Activated effector memory CD4-positive, alpha-beta T cell treated with anti-CD3 and anti-CD28 coated beads, Interleukin-2, amount 50 U/mL, for 16 hours (primary cell): ENCODE measurements at regions not wholly inside any gene's neighbourhood (a gene's known extent, or its start where the extent isn't known, plus 50 kb on each side); places are given as distances from the start of the nearest gene placed in this dataset.
"Not testable (repeated sequence)": the region's sequence is repeated elsewhere in the genome, so short reads cannot be mapped to it uniquely, and the experiment has no call there.

Experiments used
- DNase-seq: peaks from one replicate; pipeline ENCODE4 v3.0.0-alpha.2; 2020

DNA sequence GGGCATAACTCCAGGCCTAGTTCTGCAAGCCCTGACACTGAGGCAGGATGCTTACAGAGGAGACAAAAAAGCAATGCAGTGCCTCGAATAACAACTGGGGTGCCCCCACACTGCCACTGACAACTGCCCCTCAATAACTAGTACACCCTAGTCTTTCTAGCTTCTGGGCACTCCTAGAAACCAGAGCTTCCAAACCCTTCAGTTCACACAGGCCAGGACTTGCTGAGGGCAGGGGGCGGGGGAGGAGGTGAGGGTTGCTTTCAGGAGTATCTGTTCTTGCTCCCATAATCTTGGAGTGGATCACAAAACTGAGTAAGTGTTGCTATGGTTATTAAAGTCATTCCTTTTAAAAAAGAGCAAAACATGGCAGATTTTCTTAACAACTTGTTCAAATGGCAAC is 333.1 kb downstream of the BCL2L11 start:
- not testable (repeated sequence) for DNase-seq

DNA sequence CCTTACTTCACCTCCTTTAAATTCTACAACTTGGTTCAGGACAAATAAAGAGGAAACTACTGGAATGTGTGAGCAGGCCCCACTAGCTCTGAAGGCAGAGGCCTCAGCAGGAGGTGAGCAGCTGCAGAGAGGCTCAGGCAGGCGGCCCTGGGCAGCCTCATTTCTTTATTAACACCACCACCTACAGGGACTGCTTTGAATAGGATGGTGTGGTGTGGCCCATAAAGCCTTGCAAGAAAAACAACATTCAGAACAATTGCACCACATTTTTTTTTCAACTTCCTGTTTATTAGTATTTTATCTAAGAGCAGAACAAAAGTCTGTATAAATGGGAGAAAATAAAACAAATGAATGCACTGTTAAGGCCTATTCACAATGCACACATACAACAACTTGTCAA is 333.7 kb downstream of the BCL2L11 start:
- DNase-seq, result peak; percentile 66

DNA sequence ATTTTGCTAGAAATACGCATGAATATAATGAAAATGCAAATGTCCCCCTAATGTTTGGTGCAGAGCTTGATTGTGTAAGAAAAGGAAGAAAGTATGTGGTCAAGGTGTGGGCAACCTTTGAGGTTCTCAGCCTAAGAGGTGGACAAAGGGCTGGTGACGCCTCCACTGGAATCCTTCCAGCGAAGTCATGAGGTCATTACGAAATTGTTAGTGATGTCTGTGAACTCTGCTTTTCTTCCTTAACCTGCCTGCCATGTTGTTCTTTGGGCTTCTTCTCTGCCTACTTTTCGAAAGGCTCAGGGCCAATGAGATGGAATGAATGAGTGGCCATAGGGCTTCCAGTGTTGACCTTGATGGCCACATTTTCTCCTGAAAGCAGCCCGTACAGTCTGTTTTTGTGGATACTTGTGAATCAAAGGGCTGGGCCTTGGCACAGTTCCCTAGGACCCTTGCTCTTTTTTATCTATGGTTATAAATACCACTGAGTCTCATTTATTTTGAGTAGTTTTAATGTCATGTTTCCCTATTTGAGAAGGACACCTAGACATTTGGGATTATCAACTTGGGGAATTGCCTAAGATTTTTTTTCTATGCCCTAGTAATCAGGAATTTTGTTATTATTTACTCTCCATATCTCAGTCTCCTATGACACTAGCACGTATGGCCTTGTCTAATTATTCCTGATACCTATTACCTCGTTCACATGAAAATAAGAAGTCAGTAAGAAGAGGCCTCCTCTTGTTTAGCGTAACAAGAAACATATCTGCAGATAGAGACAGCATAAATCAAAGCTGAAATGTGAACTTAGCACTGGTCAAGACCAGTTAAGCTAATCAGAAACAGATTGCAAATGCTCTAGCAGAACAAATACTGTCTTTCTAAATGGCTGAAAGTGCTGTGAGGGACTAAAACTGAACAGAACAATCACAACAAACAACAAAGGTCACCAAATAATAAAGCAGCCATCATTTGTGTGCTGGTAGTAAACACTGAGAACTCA is 334.6 kb downstream of the BCL2L11 start:
- DNase-seq, result not testable (repeated sequence)

DNA sequence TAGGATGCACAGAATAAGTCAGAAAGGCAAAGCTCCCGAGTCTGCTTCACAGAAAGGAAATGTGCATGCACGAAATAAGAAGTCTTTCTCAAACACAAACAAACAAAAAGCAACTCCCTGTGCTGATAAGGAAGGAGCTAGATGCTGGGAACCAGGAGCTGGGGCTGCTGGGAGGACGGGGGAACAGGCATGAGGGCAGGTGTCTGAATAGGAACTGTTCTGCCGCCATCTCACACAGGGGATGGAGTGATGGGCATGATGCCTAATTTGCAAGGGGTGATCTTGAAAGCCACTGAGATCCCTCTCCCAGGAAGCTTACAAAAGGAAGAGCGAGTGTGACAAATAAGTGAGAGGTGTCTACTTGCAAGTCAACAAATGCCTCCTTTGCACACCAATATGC is 336.5 kb downstream of the BCL2L11 start:
- not testable (repeated sequence) for DNase-seq

DNA sequence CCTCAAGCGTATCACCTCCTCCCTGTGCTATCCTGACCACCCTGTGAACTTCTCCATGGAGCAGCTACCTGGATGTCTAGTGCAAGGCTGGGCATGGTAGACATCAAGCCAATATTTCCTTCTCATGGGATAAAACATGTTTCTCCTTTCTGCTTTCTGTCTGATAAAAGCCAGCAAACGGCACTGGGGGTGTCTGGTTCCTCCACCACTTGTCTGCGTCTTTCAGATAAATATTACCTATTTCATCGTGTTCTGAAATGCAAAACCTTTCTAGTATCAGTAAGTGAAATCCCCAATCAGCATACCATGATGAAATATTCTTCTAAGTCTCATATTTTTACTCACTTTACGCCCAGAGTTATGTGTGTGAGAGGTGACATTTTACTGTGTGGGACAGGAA is 340.2 kb downstream of the BCL2L11 start:
- not testable (repeated sequence) for DNase-seq

DNA sequence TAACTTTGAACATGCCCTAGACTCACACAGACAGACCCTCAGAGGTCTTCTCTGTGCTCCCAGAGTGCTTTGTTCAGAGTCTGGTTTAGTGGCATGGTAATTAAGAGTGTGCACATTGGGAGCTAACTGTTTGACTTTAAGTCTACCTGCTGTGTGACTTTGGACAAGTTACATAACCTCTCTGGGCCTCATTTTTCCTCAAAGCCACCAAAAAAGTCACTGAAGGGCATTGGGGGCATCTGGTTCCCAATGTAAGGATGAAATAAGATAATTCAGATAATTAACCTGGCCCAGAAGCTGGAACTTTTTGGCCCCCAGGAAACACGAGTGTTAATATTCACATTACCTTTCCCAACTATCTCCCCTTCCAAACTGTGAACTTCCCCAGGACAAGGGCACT is 341.1 kb downstream of the BCL2L11 start:
- DNase-seq, result not testable (repeated sequence)

DNA sequence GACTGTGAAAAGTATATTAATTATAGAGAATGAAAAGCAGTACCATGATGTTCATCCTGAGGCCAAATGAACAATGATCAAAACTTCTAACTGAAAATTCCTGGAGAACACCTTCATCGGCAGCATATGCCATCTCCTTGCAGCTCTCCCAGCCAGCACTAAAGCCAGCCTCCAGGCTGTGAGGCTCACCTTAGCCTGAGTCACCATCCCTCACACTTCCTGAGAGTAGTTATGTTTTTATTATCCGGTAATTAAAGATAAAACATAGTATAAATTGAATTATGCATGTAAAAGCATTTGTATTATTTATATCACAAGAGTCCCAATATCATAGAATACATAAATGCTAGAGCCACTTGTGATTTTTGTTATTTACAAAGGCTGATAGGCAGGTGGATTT is 341.9 kb downstream of the BCL2L11 start:
- DNase-seq, result not testable (repeated sequence)

DNA sequence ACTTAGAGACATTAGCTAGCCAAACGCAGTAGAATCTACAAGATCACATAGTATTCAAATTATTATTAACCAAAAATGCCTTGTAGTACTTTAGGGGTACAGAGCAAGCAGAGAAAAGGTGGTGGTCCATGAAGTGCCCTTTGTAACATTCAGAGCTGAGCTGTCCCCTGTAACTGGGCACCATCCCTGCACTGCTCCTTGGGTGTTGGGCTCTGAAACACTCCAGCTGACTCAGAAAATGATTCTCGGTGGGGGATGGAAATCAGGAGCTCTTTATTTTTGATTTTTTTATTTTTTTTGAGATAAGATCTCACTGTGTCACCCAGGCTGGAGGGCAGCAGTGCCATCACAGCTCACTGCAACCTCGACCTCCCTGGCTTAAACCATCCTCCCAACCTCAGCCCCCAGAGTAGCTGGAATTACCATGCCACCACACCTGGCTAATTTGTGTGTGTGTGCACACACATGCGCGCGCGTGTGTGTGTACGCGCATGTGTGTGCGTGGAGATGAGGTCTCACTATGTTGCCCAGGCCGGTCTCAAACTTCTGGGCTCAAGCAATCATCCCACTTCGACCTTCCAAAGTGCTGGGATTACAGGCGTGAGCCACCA is 342.6 kb downstream of the BCL2L11 start:
- DNase-seq, result not testable (repeated sequence)

DNA sequence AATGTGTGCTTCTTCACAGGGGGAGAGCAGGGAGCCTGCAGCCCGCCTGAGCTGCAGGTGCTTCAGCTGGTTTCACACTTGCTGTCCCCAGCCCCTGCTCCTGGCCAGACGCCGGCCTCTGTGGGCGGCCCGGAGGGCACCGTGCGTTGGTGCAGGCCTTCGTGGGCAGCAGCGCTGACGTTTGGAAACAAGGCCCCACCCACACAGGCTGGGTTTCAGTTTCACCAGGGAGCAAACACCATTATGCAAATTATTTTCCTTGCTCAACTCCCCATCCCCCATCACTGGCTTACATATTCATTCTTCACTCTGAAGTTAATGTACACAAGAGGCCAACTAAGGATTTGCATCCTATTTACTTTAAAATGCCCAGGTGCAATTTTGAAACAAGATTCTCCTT is 343.2 kb downstream of the BCL2L11 start:
- DNase-seq, result not testable (repeated sequence)

DNA sequence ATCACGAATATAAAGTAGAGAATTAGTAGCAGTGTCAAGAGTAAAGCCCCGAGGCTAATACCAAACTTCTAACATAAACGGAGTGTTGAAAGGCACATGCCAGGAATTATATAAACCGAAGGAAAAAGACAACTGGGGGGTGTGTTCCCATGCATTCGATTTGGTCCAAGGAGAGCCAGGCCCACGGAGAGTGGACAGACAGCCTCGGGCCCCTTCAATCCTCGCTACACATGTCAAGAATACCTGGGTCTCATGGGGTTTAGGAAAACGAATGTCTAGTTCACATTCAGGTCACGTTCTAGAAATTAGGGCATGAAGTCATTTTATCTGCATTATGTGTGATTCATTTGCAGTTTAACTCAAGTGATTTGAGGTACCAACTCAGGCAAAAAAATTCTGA is 343.7 kb downstream of the BCL2L11 start:
- DNase-seq, result not testable (repeated sequence)

DNA sequence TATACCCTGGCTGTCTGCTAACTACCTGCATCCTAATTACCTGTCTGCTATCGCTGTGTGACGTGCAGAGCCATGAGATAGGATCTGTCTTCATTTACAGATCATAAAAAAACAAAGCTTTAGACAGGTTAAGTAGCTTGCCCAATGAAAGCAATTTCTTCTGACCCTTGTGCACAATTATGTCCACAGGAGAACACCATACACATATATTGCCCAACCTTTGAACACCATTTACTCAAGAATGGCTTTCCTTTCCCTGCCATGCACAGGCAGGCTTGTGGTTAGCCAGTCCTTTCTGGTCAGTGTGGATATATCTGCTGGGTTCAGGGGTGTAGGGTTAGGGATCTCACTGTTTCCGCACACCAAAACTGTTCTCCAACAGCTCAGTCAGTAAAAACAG is 344.8 kb downstream of the BCL2L11 start:
- DNase-seq, result not testable (repeated sequence)

DNA sequence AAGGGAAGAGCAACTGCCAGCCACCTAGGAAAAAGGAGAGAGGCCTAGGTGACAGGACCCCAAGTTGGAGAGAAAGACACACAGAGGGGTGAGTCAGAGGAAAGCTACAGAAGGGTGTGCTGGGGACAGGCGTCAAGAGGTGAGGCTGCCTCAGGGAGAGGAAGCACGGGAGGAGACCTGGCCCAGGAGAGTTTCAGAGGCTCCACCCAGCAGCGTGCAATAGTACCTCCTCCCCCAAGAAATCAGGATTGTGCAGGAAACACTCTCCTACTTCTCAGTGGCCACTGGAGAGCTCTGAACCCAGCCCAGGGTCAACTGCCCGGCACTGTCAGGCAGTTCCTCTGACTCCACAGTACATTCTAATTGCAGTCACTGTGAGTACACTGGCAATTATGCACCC is 346.0 kb downstream of the BCL2L11 start:
- DNase-seq, result not testable (repeated sequence)

DNA sequence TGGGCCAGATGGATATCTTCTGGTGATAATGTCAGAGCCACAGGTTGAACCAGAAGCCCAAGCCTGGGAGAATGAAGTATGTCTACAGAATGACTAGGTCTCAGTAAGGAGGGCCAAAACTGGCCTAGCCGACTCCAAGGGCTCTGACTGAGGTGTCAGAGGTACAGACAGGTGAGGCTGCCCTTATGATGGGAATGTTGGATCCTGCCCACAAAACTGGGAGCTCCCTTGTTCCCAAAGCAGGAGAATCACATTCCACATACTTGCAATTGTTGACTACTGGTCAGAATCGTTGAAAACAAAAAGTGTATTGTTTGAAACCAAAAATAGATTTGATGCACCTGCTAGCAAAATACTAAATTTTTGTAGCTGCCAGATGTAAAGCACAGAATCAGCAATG is 350.2 kb downstream of the BCL2L11 start:
- DNase-seq, result not testable (repeated sequence)

DNA sequence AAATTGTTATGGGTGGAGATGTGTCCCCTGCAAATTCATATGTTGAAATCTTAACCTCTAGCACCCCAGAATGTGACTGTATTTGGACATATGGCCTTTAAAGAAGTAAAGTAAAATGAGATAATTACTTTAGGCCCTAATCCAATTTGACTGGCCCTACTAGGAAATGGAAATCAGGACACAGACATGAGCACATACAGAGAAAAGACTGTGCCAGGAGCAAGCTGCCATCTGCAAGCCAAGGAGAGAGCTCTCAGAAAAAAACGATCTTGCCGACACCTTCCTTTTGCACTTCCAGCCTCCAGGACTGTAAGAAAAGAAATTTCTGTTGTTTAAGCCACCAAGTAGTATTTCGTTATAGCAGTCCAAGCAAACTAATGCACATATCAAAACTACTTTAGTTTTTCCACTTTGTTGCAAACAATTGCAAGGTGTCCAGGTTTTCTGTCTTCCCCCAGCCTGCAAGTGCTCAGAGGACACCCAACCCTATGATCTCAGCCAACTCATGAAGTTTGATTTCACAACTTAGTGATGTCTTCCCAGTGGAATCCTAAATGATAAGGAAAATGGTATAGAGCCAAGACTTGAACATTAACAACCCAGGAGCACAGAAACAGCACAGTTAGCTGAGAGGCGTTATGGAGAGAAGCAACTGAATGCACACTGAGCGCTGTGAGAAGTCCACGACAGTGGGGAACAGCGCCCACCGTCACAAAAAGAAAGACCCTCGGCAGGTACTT is 351.2 kb downstream of the BCL2L11 start:
- DNase-seq, result not testable (repeated sequence)

DNA sequence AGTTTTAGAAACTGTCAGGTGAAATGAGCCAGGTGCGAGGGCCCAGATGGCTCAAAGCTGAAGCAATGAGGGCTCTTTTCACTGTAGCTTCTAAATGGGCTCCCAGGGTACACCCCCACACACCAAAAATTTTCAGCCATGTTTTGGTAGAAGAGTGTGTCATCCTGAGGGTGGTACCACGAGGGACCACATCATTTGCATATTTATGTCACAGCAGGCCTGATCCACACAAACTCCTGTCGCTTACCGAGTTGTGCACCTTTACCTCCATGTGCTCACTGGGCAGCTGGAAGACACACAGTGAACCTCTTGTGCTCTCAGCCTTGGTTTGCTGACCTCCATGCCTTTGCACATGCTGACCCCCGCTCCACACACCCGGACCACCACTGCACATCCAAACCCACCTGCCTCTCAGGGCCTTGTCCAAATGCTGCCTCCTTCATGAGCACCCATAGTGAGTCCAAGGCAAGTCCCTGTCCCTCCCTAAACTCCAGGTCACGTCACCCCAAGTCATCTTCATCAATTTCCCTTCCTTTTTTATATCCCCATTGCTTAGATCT is 352.2 kb downstream of the BCL2L11 start:
- DNase-seq, result peak; percentile 60

DNA sequence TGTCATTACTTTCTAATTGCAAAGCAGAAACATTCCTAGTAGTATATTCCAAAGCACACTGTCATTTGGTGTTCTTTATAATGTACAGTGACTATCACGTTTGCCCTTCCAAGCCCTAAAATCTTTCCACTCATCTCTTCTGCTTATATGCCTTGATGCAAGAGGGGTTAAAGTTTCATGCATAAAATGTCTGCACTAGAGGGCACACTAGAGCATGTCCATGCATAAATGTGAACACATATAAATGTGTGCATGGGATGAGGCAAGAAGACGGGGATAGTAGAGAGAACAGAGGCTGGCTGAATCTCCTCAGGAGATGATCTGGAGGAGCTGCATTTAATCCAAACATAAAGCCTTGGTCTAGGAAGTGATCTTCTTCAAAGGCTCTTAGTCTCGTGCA is 352.8 kb downstream of the BCL2L11 start:
- not testable (repeated sequence) for DNase-seq

DNA sequence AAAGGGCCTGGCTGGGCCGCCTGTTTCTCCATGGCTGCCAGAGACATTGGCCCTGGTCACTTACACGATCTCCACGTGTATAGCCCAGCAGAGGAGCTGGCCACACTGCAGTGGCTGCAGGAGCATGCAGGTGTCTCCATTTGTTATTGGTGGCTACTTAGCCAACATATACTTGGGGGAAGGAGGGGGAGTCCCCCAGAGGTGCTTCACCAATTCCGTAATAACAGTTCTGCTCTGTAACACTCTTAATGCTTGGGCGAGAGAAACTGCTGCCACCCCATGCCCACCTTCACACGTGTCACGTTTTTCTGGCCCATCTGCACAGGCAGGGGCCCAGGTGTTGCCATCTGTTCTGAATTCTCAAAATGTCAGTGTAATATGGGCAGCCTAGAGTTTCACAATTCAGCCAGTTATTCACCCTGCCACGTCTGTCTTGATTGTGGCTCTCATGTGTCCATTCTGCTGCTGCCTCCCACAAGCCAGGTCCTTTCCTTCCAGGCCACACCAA is 353.5 kb downstream of the BCL2L11 start:
- not testable (repeated sequence) for DNase-seq

DNA sequence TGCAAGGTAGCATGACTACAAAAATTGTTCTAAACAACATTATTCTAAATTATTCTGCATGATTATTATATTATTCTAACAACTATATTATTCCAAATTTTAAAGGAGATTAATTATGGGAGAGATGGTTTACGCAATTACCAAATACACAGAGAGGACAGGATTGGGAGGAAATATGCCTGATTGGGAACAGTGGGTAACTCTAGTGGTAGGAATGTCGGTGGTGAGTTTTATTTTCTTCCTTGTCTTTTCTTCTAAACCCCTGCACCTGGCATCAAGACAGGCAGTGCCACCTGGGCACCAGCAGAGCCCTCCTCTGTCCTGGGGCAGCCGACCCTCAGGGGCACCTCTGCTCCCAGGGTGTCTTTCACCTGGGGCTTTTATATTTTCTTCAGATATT is 357.6 kb downstream of the BCL2L11 start:
- DNase-seq, result not testable (repeated sequence)

DNA sequence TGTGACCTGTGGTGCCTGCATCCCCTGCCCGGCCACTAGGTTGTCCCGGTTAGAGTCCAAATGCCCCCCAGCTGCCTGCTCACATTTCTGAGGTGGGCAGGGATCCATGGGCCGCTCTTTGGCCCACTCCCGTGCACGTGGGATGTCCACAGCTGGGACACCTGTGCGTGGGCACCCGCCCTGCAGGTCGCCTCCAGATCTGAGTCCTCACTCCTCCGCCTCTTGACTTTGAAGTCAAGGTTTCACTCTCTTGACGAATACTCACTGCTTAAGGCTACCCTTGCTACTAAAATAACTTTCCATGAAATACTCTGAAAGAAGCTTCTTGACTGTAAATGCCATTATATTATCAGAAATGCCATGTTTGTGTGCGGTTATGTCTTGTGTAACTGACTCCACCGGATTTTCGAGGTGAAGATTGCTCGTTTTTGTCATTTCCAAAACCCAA is 358.2 kb downstream of the BCL2L11 start:
- peak; percentile 66 for DNase-seq

DNA sequence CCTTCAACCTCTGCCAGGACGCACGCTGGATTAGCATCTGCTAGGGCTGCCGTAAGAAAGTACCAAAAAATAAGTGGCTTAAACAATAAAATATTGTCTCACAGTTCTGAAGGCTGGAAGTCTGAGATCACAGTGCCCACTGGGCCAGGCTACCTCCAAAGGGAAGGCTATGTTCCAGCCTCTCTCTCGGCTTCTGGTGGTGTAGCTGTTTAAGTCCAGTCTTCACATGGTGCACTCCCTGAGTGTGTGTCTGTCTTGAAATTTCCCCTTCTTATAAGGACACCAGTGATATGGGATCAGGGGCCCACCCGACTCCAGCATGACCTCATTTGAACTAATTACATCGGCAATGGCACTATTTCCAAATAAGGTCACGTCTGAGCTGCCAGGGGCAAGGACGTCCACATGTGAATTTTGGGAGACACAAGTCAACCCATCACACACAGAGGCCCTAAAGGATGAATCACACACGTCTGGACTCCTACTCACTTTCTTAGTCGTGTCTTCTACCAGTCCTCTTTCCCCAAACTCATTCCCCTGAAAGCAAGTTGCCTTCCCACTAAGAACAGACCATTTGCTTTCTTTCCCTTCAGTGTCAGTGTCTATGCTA is 359.4 kb downstream of the BCL2L11 start:
- peak; percentile 72 for DNase-seq

DNA sequence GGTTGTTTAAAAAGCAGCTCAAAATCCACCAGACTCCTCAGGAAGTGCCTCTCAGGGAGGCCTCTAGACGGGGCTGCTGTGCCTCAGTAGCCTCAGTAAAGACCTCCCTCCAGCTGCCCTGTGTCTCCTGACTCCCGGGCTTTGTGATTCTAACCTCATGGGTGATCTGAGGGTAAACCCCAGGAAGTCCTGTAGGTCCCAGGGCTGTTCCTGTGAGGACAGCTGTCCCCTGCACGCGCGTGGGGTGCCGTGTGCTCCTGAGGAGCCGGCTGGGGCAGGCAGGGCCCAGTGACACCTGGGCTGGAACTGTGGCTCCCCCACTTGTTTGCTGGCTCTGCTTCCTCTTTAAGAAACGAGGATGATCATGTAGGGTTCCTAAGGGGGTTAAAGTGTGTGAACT is 359.9 kb downstream of the BCL2L11 start:
- DNase-seq, result not testable (repeated sequence)

DNA sequence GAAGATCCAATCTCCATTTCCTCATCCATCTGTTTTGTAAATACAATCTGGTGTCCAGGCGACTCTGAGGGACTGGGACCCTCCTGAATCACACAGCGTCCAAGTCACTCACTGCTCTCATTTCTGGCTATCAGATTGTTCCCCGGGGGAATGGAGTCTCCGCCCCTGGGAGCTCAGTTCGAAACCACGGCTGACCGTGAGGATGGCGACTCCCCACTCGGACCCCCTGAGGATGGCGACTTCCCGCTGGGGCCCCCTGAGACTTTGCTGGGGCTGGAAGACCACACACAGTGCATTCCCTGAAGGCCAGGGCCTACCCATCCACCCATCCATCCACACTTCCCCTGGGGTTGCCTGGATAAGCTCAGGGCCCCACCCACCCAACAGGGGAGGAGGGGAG is 360.5 kb downstream of the BCL2L11 start:
- not testable (repeated sequence) for DNase-seq
